GM23248 (cell line): ENCODE measurements at regions not wholly inside any gene's neighbourhood (a gene's known extent, or its start where the extent isn't known, plus 50 kb on each side); places are given as distances from the start of the nearest gene placed in this dataset.

ENCODE experiments used
- EZH2 ChIP-seq: fragments of 200-600 bp; sonication (generic); IDR thresholded peaks from 2 replicates; pipeline ENCODE4 v1.6.1; 2018; ENCODE audit warnings: antibody characterized with exemption, mild to moderate bottlenecking; ENCODE audit not compliant: insufficient read depth, poor library complexity, severe bottlenecking
- EZH2phosphoT487 ChIP-seq: fragments of 200-600 bp; sonication (generic); IDR thresholded peaks from 2 replicates; pipeline ENCODE4 v1.6.1; 2018; ENCODE audit warnings: antibody characterized with exemption, moderate library complexity, mild to moderate bottlenecking, low read depth; ENCODE audit not compliant: insufficient read depth

DNA sequence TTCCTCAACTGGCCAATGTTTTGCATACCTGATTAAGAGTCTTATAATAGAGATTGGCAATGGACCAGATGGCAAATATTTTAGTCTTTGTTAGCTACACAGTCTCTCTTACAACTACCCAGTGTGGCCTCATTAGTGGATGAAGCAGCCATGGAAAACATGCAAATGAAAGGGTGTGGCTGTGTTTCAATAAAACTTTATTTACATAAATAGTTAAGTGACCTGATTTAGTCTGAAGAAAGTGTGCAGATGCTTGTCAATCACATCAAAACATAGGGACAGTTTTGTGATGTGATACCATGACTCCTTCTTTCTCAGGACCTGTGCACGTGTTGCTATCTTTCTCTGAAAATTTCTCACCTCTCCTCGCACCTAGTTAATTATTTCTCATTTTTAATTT, 309.8 kb upstream of the GRM7 start:
- TF ChIP-seq EZH2 = no peak
- TF ChIP-seq EZH2phosphoT487 = no peak
